ENCODE measurements at regions not wholly inside any gene's neighbourhood (a gene's known extent, or its start where the extent isn't known, plus 50 kb on each side); places are given as distances from the start of the nearest gene placed in this dataset.

DNA sequence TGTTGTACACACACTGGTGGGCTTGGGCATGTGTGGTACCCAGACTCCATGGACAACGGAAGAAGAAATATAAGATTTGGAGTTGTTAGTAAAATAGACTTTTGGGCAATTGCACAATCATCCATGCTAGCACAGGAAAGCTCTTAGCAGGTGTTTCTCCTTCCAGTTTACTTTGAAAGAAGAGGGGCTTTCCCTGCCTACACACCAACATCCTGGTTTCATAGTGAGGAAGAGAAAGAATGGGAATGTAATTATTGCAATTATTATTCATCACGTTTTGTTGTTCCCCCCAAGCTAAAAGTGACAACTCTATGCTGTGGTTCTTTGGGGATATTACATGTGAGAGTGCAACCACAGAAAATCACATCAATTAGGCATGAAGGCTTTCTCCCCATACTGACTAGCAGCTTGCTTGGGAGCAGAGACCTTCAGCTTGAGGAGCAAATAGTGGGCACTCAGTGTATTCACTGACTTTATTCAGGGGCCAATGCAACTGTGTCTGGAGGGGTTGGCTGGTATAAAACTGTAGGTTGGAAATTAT lies 57.2 kb upstream of the PUDP start:
- Histone ChIP-seq H3K4me1 (no peaks in the 10 kb centered on the region), H3K9me3 (no peaks in the 10 kb centered on the region), H3K4me3 (no peak overlapping the region), H3K27me3 (no peaks in the 10 kb centered on the region), H3K36me3 (ENCODE audit: low read depth, missing control alignments) (no peaks in the 10 kb centered on the region), H3K27ac (no peak overlapping the region)
- DNase-seq, result no peak
- intact Hi-C loops (cut with DNase I; ENCODE audit: low total_unique reads), result no loop called here
- 76 to 88% methylated on average over 2 of the region's 2 CpGs for WGBS, 2 donors
- TF ChIP-seq POLR2A (IDR thresholded peaks at IDR 0.05), result no peak
- TF ChIP-seq, protein P1, sequence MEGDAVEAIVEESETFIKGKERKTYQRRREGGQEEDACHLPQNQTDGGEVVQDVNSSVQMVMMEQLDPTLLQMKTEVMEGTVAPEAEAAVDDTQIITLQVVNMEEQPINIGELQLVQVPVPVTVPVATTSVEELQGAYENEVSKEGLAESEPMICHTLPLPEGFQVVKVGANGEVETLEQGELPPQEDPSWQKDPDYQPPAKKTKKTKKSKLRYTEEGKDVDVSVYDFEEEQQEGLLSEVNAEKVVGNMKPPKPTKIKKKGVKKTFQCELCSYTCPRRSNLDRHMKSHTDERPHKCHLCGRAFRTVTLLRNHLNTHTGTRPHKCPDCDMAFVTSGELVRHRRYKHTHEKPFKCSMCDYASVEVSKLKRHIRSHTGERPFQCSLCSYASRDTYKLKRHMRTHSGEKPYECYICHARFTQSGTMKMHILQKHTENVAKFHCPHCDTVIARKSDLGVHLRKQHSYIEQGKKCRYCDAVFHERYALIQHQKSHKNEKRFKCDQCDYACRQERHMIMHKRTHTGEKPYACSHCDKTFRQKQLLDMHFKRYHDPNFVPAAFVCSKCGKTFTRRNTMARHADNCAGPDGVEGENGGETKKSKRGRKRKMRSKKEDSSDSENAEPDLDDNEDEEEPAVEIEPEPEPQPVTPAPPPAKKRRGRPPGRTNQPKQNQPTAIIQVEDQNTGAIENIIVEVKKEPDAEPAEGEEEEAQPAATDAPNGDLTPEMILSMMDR (IDR thresholded peaks at IDR 0.05), result no peak

DNA sequence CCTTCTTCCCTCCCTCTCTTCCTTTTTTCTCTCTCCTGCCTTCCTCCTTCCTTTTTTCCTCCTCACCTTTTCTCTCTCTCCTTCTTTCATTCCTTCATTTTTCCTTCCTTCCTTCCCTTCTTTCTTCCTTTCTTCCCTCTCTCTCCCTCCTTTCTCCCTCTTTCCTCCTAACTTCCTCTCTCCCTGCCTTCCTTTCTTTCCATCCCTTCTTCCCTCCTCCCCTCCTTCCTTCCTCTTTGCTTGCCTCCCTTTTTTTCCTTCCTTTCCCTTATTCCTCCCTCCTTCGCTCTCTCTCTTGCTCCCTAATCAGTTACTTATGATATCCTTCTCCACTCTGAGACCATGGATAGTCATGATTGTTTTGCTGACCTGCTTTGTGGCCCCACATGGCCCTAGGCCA lies 56.7 kb upstream of the PUDP start:
- 100% methylated on average over 1 of the region's 1 CpG for WGBS, 2 donors
- intact Hi-C loops (cut with DNase I; ENCODE audit: low total_unique reads), result no loop called here
- TF ChIP-seq POLR2A (IDR thresholded peaks at IDR 0.05), result no peak
- TF ChIP-seq, protein P1 (IDR thresholded peaks at IDR 0.05), result no peak
- Histone ChIP-seq H3K4me3 (no peak overlapping the region), H3K27ac (no peak overlapping the region), H3K36me3 (ENCODE audit: low read depth, missing control alignments) (no peaks in the 10 kb centered on the region), H3K27me3 (no peaks in the 10 kb centered on the region), H3K9me3 (no peaks in the 10 kb centered on the region), H3K4me1 (no peaks in the 10 kb centered on the region)
- no peak for DNase-seq

DNA sequence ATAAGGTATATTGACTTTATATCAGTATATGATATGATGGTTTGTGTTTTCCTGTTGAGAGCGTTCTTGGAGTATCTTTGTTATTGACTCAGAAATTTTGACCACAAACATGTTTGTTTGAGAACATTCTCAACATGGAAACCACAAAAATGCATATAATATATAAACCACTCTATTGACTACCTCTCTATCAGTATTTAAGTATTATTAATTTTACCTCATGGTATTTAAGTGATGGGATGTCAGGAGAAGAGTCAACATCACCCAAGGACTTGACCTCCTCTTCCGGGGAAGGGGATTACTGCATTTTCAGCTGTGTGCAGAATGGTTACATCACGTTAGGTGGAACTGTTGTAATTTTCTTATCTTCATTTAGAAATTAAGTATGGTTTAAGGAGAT lies 54.3 kb upstream of the PUDP start:
- TF ChIP-seq, protein P1 (IDR thresholded peaks at IDR 0.05), result no peak
- no peak for TF ChIP-seq POLR2A (IDR thresholded peaks at IDR 0.05)
- no peak for DNase-seq
- no peak overlapping the region for H3K4me3 ChIP-seq
- H3K27me3 ChIP-seq, result no peaks in the 10 kb centered on the region
- intact Hi-C loops (cut with DNase I; ENCODE audit: low total_unique reads), result no loop called here
- H3K9me3 ChIP-seq, result no peaks in the 10 kb centered on the region
- H3K27ac ChIP-seq, result no peak overlapping the region
- no peaks in the 10 kb centered on the region for H3K36me3 ChIP-seq (ENCODE audit: low read depth, missing control alignments)
- 94 to 98% methylated on average over 3 of the region's 3 CpGs for whole genome bisulfite sequencing, 2 donors
- H3K4me1 ChIP-seq, result no peaks in the 10 kb centered on the region

DNA sequence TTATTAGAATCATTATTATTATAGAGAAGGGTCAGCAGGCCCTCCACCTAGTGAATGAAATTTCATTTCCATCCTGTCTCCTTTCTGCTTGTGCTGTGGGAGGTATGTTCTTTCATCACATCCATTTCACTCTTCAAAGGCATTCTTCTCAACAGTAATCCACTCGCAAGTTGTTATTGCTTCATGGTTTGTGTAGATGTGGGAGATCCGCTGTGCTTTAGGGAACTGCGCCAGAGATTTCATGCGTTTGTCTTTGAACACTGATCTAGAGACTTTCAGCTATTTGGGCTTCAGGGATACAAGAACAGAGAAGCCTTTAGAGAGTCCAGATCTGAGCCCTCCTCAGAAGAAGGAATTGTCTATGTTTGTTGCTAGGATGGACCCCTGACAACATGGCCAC lies 53.5 kb upstream of the PUDP start:
- intact Hi-C loops (cut with DNase I; ENCODE audit: low total_unique reads), result no loop called here
- Histone ChIP-seq H3K36me3 (ENCODE audit: low read depth, missing control alignments) (no peaks in the 10 kb centered on the region), H3K9me3 (no peaks in the 10 kb centered on the region), H3K27me3 (no peaks in the 10 kb centered on the region), H3K27ac (no peak overlapping the region), H3K4me3 (no peak overlapping the region), H3K4me1 (no peaks in the 10 kb centered on the region)
- DNase-seq, result no peak
- WGBS, 2 donors, result 95 to 96% methylated on average over 4 of the region's 4 CpGs
- no peak for TF ChIP-seq POLR2A (IDR thresholded peaks at IDR 0.05)
- TF ChIP-seq, protein P1 (IDR thresholded peaks at IDR 0.05), result no peak

DNA sequence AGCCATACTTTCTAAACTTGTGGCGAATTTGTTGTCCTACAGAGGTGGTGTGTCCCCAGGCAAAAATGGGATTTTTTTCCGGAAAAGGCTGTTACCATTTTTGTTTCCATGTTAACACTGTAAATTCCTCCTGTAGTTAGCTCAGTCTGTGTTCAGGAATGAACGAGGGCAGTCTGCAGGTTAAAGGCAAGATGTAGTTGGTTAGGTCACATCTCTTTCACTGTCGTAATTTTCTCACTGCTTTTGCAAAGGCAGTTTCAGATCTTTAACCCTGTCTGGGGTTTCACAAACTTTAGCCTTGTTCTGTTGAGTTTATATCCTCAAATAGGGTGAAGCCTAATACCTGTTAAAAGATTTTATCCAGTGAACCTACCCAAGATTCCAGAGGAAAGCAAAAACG lies 50.5 kb upstream of the PUDP start:
- intact Hi-C loops (cut with DNase I; ENCODE audit: low total_unique reads), result no loop called here
- TF ChIP-seq, protein P1 (IDR thresholded peaks at IDR 0.05), result no peak
- TF ChIP-seq POLR2A (IDR thresholded peaks at IDR 0.05), result no peak
- 58 to 60% methylated on average over 2 to 5 of the region's 5 CpGs for WGBS, 2 donors
- no peak for DNase-seq
- H3K4me3 ChIP-seq, result no peak overlapping the region
- H3K27me3 ChIP-seq, result no peaks in the 10 kb centered on the region
- no peak overlapping the region for H3K27ac ChIP-seq
- H3K4me1 ChIP-seq, result no peaks in the 10 kb centered on the region
- no peaks in the 10 kb centered on the region for H3K9me3 ChIP-seq
- H3K36me3 ChIP-seq (ENCODE audit: low read depth, missing control alignments), result no peaks in the 10 kb centered on the region
